Peyer's patch (tissue), 4 donors: ENCODE measurements at regions not wholly inside any gene's neighbourhood (a gene's known extent, or its start where the extent isn't known, plus 50 kb on each side); places are given as distances from the start of the nearest gene placed in this dataset.

Experiments used
- POLR2A ChIP-seq, 2 donors: fragments of 450-650 bp; IDR thresholded peaks; one replicate each; pipeline ENCODE4 v1.5.1; 2017; ENCODE audit warnings: antibody characterized with exemption in 2 of 2, mild to moderate bottlenecking in 2 of 2, moderate library complexity in 2 of 2
- TF ChIP-seq, protein P1 (sequence below), 6 experiments: fragments of 450-650 bp in 4 of 6; fragments of 200-600 bp in 2 of 6; sonication (generic) in 1 of 6; IDR thresholded peaks; one replicate each; pipeline ENCODE4 v1.5.1; 2017 to 2019; ENCODE audit warnings: antibody characterized with exemption in 6 of 6, mild to moderate bottlenecking in 3 of 6, moderate library complexity in 1 of 6

GRCh38 chr1:73626326-73626725 lies 571.6 kb downstream of the LRRIQ3 start:
- TF ChIP-seq, protein P1, sequence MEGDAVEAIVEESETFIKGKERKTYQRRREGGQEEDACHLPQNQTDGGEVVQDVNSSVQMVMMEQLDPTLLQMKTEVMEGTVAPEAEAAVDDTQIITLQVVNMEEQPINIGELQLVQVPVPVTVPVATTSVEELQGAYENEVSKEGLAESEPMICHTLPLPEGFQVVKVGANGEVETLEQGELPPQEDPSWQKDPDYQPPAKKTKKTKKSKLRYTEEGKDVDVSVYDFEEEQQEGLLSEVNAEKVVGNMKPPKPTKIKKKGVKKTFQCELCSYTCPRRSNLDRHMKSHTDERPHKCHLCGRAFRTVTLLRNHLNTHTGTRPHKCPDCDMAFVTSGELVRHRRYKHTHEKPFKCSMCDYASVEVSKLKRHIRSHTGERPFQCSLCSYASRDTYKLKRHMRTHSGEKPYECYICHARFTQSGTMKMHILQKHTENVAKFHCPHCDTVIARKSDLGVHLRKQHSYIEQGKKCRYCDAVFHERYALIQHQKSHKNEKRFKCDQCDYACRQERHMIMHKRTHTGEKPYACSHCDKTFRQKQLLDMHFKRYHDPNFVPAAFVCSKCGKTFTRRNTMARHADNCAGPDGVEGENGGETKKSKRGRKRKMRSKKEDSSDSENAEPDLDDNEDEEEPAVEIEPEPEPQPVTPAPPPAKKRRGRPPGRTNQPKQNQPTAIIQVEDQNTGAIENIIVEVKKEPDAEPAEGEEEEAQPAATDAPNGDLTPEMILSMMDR (IDR thresholded peaks at IDR 0.05): no peak
- no peak for TF ChIP-seq POLR2A (IDR thresholded peaks at IDR 0.05)
